Mesenchymal stem cell (in vitro differentiated cells and primary cell): ENCODE measurements at regions not wholly inside any gene's neighbourhood (a gene's known extent, or its start where the extent isn't known, plus 50 kb on each side); places are given as distances from the start of the nearest gene placed in this dataset.

Source experiments
- DNase-seq: peaks from one replicate; pipeline ENCODE4 v3.0.0-alpha.2; 2013
- H2AFZ ChIP-seq: one replicate; pipeline ENCODE4 v1.6.1; 2013; ENCODE audit warnings: low read depth, mild to moderate bottlenecking, control low read depth, inconsistent platforms, low read length, moderate library complexity
- H2AK5ac ChIP-seq: 2 replicates; pipeline ENCODE4 v1.6.1; 2013; ENCODE audit warnings: low read length, moderate library complexity, mild to moderate bottlenecking, inconsistent platforms; ENCODE audit not compliant: severe bottlenecking
- H2BK120ac ChIP-seq: one replicate; pipeline ENCODE4 v1.6.1; 2013; ENCODE audit warnings: low read depth, mild to moderate bottlenecking, inconsistent platforms, low read length, moderate library complexity
- H2BK12ac ChIP-seq, 2 experiments: one replicate each; pipeline ENCODE4 v1.6.1; 2013; ENCODE audit warnings: inconsistent platforms in 2 of 2, low read length in 2 of 2, mild to moderate bottlenecking in 2 of 2, moderate library complexity in 2 of 2, control low read depth in 1 of 2
- H2BK15ac ChIP-seq: one replicate; pipeline ENCODE4 v1.6.1; 2013; ENCODE audit warnings: mild to moderate bottlenecking, low read depth, inconsistent platforms; ENCODE audit not compliant: poor library complexity, severe bottlenecking
- H2BK5ac ChIP-seq: 2 replicates; pipeline ENCODE4 v1.6.1; 2013; ENCODE audit warnings: low read depth, mild to moderate bottlenecking, low read length, control low read depth, inconsistent platforms; ENCODE audit not compliant: poor library complexity, severe bottlenecking
- H3K14ac ChIP-seq, 2 experiments: one replicate each; pipeline ENCODE4 v1.6.1; 2013; ENCODE audit warnings: inconsistent platforms in 2 of 2, low read length in 2 of 2, control low read depth in 1 of 2, mild to moderate bottlenecking in 1 of 2, moderate library complexity in 1 of 2
- H3K18ac ChIP-seq, 2 experiments: one replicate each; pipeline ENCODE4 v1.6.1; 2013; ENCODE audit warnings: inconsistent platforms in 2 of 2, low read length in 2 of 2, control low read depth in 1 of 2, low read depth in 1 of 2, mild to moderate bottlenecking in 1 of 2
- H3K23ac ChIP-seq, 2 experiments: one replicate each; pipeline ENCODE4 v1.6.1; 2013; ENCODE audit warnings: inconsistent platforms in 2 of 2, low read length in 2 of 2, mild to moderate bottlenecking in 2 of 2, moderate library complexity in 2 of 2, control low read depth in 1 of 2
- H3K27ac ChIP-seq: 2 replicates; pipeline ENCODE4 v1.5.1; 2013; ENCODE audit warnings: mild to moderate bottlenecking, moderate library complexity, low read length, control low read depth, inconsistent platforms; ENCODE audit not compliant: poor library complexity, severe bottlenecking
- H3K27me3 ChIP-seq, 2 experiments: 2 replicates each; pipeline versions ENCODE4 v1.6.1 to v1.7.0; 2013; ENCODE audit warnings: low read length in 2 of 2, mild to moderate bottlenecking in 2 of 2, moderate library complexity in 2 of 2, control low read depth in 1 of 2, inconsistent platforms in 1 of 2; ENCODE audit not compliant: control insufficient read depth in 1 of 2, insufficient read depth in 1 of 2
- H3K36me3 ChIP-seq, 2 experiments: 2 replicates each; pipeline versions ENCODE4 v1.6.1 to v1.7.0; 2013; ENCODE audit warnings: low read length in 2 of 2, control low read depth in 1 of 2, inconsistent platforms in 1 of 2, low read depth in 1 of 2, mild to moderate bottlenecking in 1 of 2; ENCODE audit not compliant: insufficient read depth in 2 of 2, control insufficient read depth in 1 of 2
- H3K4ac ChIP-seq, 2 experiments: one replicate each; pipeline ENCODE4 v1.6.1; 2013; ENCODE audit warnings: inconsistent platforms in 2 of 2, low read length in 2 of 2, mild to moderate bottlenecking in 2 of 2, moderate library complexity in 2 of 2, control low read depth in 1 of 2, low read depth in 1 of 2
- H3K4me1 ChIP-seq: 2 replicates; pipeline ENCODE4 v1.6.1; 2013; ENCODE audit warnings: low read depth, low read length, control low read depth; ENCODE audit not compliant: control insufficient read depth, insufficient read depth
- H3K4me2 ChIP-seq: 2 replicates; pipeline ENCODE4 v1.6.1; 2013; ENCODE audit warnings: low read length, mild to moderate bottlenecking, inconsistent platforms; ENCODE audit not compliant: poor library complexity, severe bottlenecking
- H3K4me3 ChIP-seq, 2 experiments: 2 replicates each; pipeline versions ENCODE4 v1.5.1 to v1.7.0; 2013; ENCODE audit warnings: low read length in 2 of 2, mild to moderate bottlenecking in 2 of 2, control low read depth in 1 of 2, low read depth in 1 of 2; ENCODE audit not compliant: insufficient read depth in 1 of 2
- H3K79me1 ChIP-seq: replicated peaks from 2 replicates; pipeline ENCODE4 v1.6.1; 2013; ENCODE audit warnings: mild to moderate bottlenecking, control low read depth, low read length, inconsistent platforms; ENCODE audit not compliant: poor library complexity, severe bottlenecking
- H3K9ac ChIP-seq: 2 replicates; pipeline ENCODE4 v1.7.0; 2013; ENCODE audit warnings: mild to moderate bottlenecking, low read length, moderate library complexity
- H3K9me3 ChIP-seq: 2 replicates; pipeline ENCODE4 v1.7.0; 2013; ENCODE audit warnings: mild to moderate bottlenecking, low read length; ENCODE audit not compliant: control insufficient read depth
- H4K8ac ChIP-seq: one replicate; pipeline ENCODE4 v1.6.1; 2013; ENCODE audit warnings: inconsistent platforms, mild to moderate bottlenecking, low read length, moderate library complexity
- H4K91ac ChIP-seq: one replicate; pipeline ENCODE4 v1.6.1; 2013; ENCODE audit warnings: mild to moderate bottlenecking, low read length, inconsistent platforms
- WGBS: methylation state at CpG from one replicate; pipeline ENCODE4 v1.1.7; 2013; ENCODE audit warnings: mixed read lengths; 5-methylcytosine and 5-hydroxymethylcytosine counted together

- Histone ChIP-seq H2BK12ac (no peak overlapping the region), H3K9me3 (no peaks in the 10 kb centered on the region), H3K4me1 (peaks cover 8% of the 10 kb centered on the region), H2AFZ (no peak overlapping the region), H3K9ac (no peak overlapping the region), H3K4me3 (peak overlapping the region in 1 of 2 experiments; percentile 58), H3K4me2 (peak overlapping the region; percentile 98), H3K27ac (no peak overlapping the region), H3K36me3 (no peaks in the 10 kb centered on the region), H2BK15ac (no peak overlapping the region), H2BK5ac (no peak overlapping the region), H3K27me3 (peaks cover 19 to 35% of the 10 kb centered on the region in 2 experiments), H3K18ac (no peak overlapping the region), H4K8ac (no peak overlapping the region), H3K23ac (no peak overlapping the region), H3K4ac (no peak overlapping the region), H2BK120ac (no peak overlapping the region), H2AK5ac (no peak overlapping the region), H4K91ac (no peak overlapping the region), H3K79me1 (no peaks in the 10 kb centered on the region), H3K14ac (no peak overlapping the region)
- peak; percentile 15 for DNase-seq
- 4% methylated on average over 26 of the region's 26 CpGs for WGBS
Observed at GRCh38 chr6:166253778-166254204, 54.4 kb downstream of the PRR18 start.

- H2BK12ac ChIP-seq, result no peak overlapping the region
- no peaks in the 10 kb centered on the region for H3K79me1 ChIP-seq
- no peak overlapping the region for H3K14ac ChIP-seq
- no peak overlapping the region for H4K91ac ChIP-seq
- H2BK5ac ChIP-seq, result no peak overlapping the region
- no peak overlapping the region for H3K9ac ChIP-seq
- no peak overlapping the region for H3K4ac ChIP-seq
- WGBS, result 0% methylated on average over 29 of the region's 38 CpGs
- H3K36me3 ChIP-seq, result no peaks in the 10 kb centered on the region
- no peak overlapping the region for H2AK5ac ChIP-seq
- H3K27ac ChIP-seq, result no peak overlapping the region
- H3K9me3 ChIP-seq, result no peaks in the 10 kb centered on the region
- peak overlapping the region; percentile 18 to 58 for H3K4me3 ChIP-seq
- no peak overlapping the region for H3K18ac ChIP-seq
- peak overlapping the region; percentile 98 for H3K4me2 ChIP-seq
- H4K8ac ChIP-seq, result no peak overlapping the region
- no peak overlapping the region for H3K23ac ChIP-seq
- H2BK15ac ChIP-seq, result no peak overlapping the region
- no peak overlapping the region for H2AFZ ChIP-seq
- H3K27me3 ChIP-seq, result peaks cover 19 to 35% of the 10 kb centered on the region in 2 experiments
- peaks cover 8% of the 10 kb centered on the region for H3K4me1 ChIP-seq
- H2BK120ac ChIP-seq, result no peak overlapping the region
- no peak for DNase-seq
Observed at GRCh38 chr6:166253281-166253681, 54.9 kb downstream of the PRR18 start.

- Histone ChIP-seq H3K27ac (no peak overlapping the region), H3K4ac (no peak overlapping the region), H3K36me3 (no peaks in the 10 kb centered on the region), H3K4me1 (peaks cover 8% of the 10 kb centered on the region), H2AK5ac (no peak overlapping the region), H3K18ac (no peak overlapping the region), H2BK5ac (no peak overlapping the region), H3K9ac (no peak overlapping the region), H4K8ac (no peak overlapping the region), H3K4me3 (no peak overlapping the region), H3K4me2 (no peak overlapping the region), H4K91ac (no peak overlapping the region), H2BK15ac (no peak overlapping the region), H2BK12ac (no peak overlapping the region), H3K14ac (no peak overlapping the region), H2BK120ac (no peak overlapping the region), H3K79me1 (no peaks in the 10 kb centered on the region), H3K9me3 (no peaks in the 10 kb centered on the region), H3K27me3 (peaks cover 19 to 32% of the 10 kb centered on the region in 2 experiments), H2AFZ (no peak overlapping the region), H3K23ac (no peak overlapping the region)
- 97% methylated on average over 23 of the region's 27 CpGs for WGBS
- no peak for DNase-seq
Observed at GRCh38 chr6:166252601-166253000, 55.6 kb downstream of the PRR18 start.

GRCh38 chr6:166251655-166252054 is 56.5 kb downstream of the PRR18 start:
- Histone ChIP-seq H3K27ac (no peak overlapping the region), H4K8ac (no peak overlapping the region), H3K4me2 (no peak overlapping the region), H3K18ac (no peak overlapping the region), H2BK120ac (no peak overlapping the region), H3K4ac (no peak overlapping the region), H2AK5ac (no peak overlapping the region), H2BK12ac (no peak overlapping the region), H3K79me1 (no peaks in the 10 kb centered on the region), H3K4me3 (no peak overlapping the region), H3K27me3 (peaks cover 19 to 29% of the 10 kb centered on the region in 2 experiments), H3K23ac (no peak overlapping the region), H2BK5ac (no peak overlapping the region), H3K14ac (no peak overlapping the region), H3K4me1 (peaks cover 8% of the 10 kb centered on the region), H3K9ac (no peak overlapping the region), H2AFZ (no peak overlapping the region), H3K9me3 (no peaks in the 10 kb centered on the region), H4K91ac (no peak overlapping the region), H3K36me3 (no peaks in the 10 kb centered on the region), H2BK15ac (no peak overlapping the region)
- 91% methylated on average over 6 of the region's 6 CpGs for WGBS
- no peak for DNase-seq
